ENCODE measurements at regions not wholly inside any gene's neighbourhood (a gene's known extent, or its start where the extent isn't known, plus 50 kb on each side); places are given as distances from the start of the nearest gene placed in this dataset.
"Not testable (repeated sequence)": the region's sequence is repeated elsewhere in the genome, so short reads cannot be mapped to it uniquely, and the experiment has no call there.

DNA sequence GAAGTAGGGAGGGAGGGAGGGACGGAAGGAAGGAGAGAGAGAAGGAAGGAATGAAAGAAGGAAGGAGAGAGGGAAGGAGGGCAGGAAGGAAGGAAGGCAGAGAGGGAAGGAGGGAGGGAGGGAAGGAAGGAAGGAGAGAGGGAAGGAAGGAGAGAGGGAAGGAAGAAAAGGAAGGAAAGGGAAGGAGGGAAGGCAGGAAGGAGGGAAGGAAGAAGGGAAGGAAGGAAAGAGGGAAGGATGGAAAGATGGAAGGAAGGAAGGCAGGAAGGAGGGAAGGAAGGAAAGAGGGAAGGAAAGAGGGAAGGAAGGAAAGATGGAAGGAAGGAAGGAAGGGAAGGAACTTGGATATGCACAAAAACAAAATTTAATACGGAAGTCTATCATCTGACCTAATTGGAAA, 844.5 kb upstream of the DEFB115 start:
- Mint-ChIP-seq H3K27me3 (no peaks in the 10 kb centered on the region), H3K9me3 (ENCODE audit: low read depth) (peaks cover 48% of the 10 kb centered on the region), H3K4me3 (ENCODE audit: low read depth) (no peak overlapping the region), H3K4me1 (ENCODE audit: low read depth) (no peaks in the 10 kb centered on the region), H3K27ac (no peak overlapping the region), H3K36me3 (ENCODE audit: insufficient read depth) (no peaks in the 10 kb centered on the region)
- no peak for TF ChIP-seq CTCF (IDR thresholded peaks at IDR 0.05; ENCODE audit: unreplicated experiment)
- DNase-seq (ENCODE audit: low spot score, unreplicated experiment) = no peak

DNA sequence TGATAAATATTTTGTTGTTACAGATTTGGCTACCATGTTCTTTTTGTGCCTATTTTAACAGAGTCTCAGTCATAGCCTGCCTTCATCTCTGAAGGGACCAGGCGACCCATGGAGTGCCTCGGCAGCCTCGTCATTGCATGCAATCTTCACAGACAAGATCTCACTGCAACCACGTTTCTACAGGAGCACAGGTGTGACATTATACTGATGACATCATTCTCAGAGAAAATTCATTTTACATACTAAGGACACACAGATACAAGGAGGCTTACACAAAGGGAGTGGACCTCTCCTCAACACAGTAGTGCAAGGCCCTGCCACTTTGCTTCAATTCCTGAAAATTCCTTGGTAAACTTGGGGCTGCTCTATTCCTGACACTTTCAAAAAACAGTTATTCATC, 840.1 kb upstream of the DEFB115 start:
- DNase-seq (ENCODE audit: low spot score, unreplicated experiment); H3K4me3 Mint-ChIP-seq (ENCODE audit: low read depth); H3K27me3 Mint-ChIP-seq; H3K27ac Mint-ChIP-seq; H3K36me3 Mint-ChIP-seq (ENCODE audit: insufficient read depth); H3K4me1 Mint-ChIP-seq (ENCODE audit: low read depth): not testable (repeated sequence)
- peaks cover 41% of the 10 kb centered on the region for H3K9me3 Mint-ChIP-seq (ENCODE audit: low read depth)

DNA sequence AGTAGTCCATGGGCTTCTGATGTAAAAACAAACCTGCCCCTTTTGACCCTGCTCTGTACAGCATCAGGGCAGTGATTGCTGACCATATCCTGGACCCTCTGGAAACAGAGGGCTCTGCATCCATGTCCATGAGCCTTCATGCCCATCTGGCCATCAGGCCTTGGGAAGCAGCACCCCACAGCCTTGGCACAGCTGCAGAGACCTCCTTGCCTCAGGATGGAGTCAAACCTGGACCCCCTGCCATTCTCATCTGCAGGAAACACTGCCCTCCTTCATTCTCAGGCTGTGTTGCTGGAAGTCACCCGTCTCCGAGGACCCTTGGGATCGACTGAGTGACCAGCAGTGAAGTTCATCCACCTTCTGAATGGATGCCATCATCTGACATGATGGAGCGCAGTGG, 839.1 kb upstream of the DEFB115 start:
- H3K27ac Mint-ChIP-seq; H3K4me1 Mint-ChIP-seq (ENCODE audit: low read depth); H3K4me3 Mint-ChIP-seq (ENCODE audit: low read depth); DNase-seq (ENCODE audit: low spot score, unreplicated experiment); H3K27me3 Mint-ChIP-seq; H3K36me3 Mint-ChIP-seq (ENCODE audit: insufficient read depth): not testable (repeated sequence)
- peaks cover 45% of the 10 kb centered on the region for H3K9me3 Mint-ChIP-seq (ENCODE audit: low read depth)

DNA sequence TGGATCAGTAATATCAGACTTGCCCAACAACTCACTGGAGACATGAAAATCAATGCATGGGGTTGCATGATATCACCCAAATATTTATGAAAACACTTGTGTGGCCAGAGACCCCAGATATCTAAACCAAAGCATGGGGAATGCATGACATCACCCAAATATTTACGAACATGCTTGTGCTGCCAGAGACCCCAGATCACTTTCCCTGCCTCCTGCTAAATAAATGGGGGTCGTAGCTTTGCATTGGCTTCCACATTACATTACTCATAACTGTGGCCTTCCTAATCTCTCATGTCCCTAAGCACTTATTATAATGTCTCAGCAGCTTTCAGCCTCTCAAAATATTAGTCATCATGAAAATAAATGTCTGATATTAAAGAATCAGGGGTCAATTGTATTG, 838.0 kb upstream of the DEFB115 start:
- no peaks in the 10 kb centered on the region for H3K27me3 Mint-ChIP-seq
- H3K4me1 Mint-ChIP-seq (ENCODE audit: low read depth) = no peaks in the 10 kb centered on the region
- H3K27ac Mint-ChIP-seq = no peak overlapping the region
- no peaks in the 10 kb centered on the region for H3K36me3 Mint-ChIP-seq (ENCODE audit: insufficient read depth)
- H3K4me3 Mint-ChIP-seq (ENCODE audit: low read depth) = no peak overlapping the region
- DNase-seq (ENCODE audit: low spot score, unreplicated experiment) = no peak
- no peak for TF ChIP-seq CTCF (IDR thresholded peaks at IDR 0.05; ENCODE audit: unreplicated experiment)
- peaks cover 53% of the 10 kb centered on the region for H3K9me3 Mint-ChIP-seq (ENCODE audit: low read depth)

GRCh38 chr20:30419871-30420420, 837.5 kb upstream of the DEFB115 start:
- DNase-seq (ENCODE audit: low spot score, unreplicated experiment); H3K27ac Mint-ChIP-seq; H3K36me3 Mint-ChIP-seq (ENCODE audit: insufficient read depth); H3K4me3 Mint-ChIP-seq (ENCODE audit: low read depth); H3K27me3 Mint-ChIP-seq; H3K4me1 Mint-ChIP-seq (ENCODE audit: low read depth): not testable (repeated sequence)
- peaks cover 52% of the 10 kb centered on the region for H3K9me3 Mint-ChIP-seq (ENCODE audit: low read depth)
